Prostate gland (tissue), 2 donors: ENCODE measurements at regions not wholly inside any gene's neighbourhood (a gene's known extent, or its start where the extent isn't known, plus 50 kb on each side); places are given as distances from the start of the nearest gene placed in this dataset.

Source experiments
- DNase-seq: peaks from one replicate; pipeline ENCODE4 v3.0.0-alpha.2; 2019; ENCODE audit warnings: low spot score
- H3K27ac ChIP-seq, 2 donors: fragments of 200-600 bp; sonication (generic); 2 replicates each; pipeline ENCODE4 v1.5.1; 2017 to 2019
- H3K27me3 ChIP-seq: fragments of 200-600 bp; sonication (generic); replicated peaks from 2 replicates; pipeline ENCODE4 v1.5.1; 2019; ENCODE audit not compliant: insufficient read depth
- H3K36me3 ChIP-seq, 2 donors: fragments of 200-600 bp; sonication (generic); 1 replicate in 1 of 2; 2 replicates in 1 of 2; pipeline versions ENCODE4 v1.5.1 to v1.8.1; 2017 to 2019
- H3K4me1 ChIP-seq: fragments of 200-600 bp; sonication (generic); replicated peaks from 2 replicates; pipeline ENCODE4 v1.5.1; 2019
- H3K4me3 ChIP-seq, 2 donors: fragments of 200-600 bp; sonication (generic); 2 replicates each; pipeline ENCODE4 v1.5.1; 2017 to 2019
- H3K9me3 ChIP-seq: fragments of 200-600 bp; sonication (generic); 2 replicates; pipeline ENCODE4 v1.5.1; 2017
- CTCF ChIP-seq, 4 experiments: fragments of 200-600 bp in 2 of 4; fragments of 450-650 bp in 2 of 4; sonication (generic) in 2 of 4; IDR thresholded peaks; 1 replicate in 3 of 4; 2 replicates in 1 of 4; pipeline ENCODE4 v1.5.1; 2016 to 2019; ENCODE audit warnings: antibody characterized with exemption in 4 of 4, mild to moderate bottlenecking in 2 of 4, moderate library complexity in 2 of 4
- POLR2A ChIP-seq: fragments of 450-650 bp; IDR thresholded peaks from one replicate; pipeline ENCODE4 v1.6.1; 2016; ENCODE audit warnings: antibody characterized with exemption, mild to moderate bottlenecking
- POLR2AphosphoS5 ChIP-seq: sonication (generic); formaldehyde crosslinking; IDR thresholded peaks from one replicate; pipeline ENCODE4 v1.6.1; 2017; ENCODE audit warnings: antibody characterized with exemption
- WGBS: methylation state at CpG from one replicate; pipeline ENCODE4 v1.1.5; 2018; 5-methylcytosine and 5-hydroxymethylcytosine counted together
- intact Hi-C: fragments of 100-400 bp; cut with DNase I; formaldehyde crosslinking; loops from one replicate; pipeline ENCODE4 v1.14.2; 2022

GRCh38 chr1:38179483-38179882 is 132.9 kb upstream of the POU3F1 start:
- Histone ChIP-seq H3K36me3 (no peaks in the 10 kb centered on the region), H3K9me3 (no peaks in the 10 kb centered on the region), H3K27me3 (peaks cover 4% of the 10 kb centered on the region), H3K4me1 (no peaks in the 10 kb centered on the region), H3K27ac (no peak overlapping the region), H3K4me3 (no peak overlapping the region)
- intact Hi-C loops: no loop called here
- no peak for DNase-seq
- WGBS: 75% methylated on average over 8 of the region's 8 CpGs
- TF ChIP-seq POLR2AphosphoS5: no peak
- no peak for TF ChIP-seq POLR2A
- TF ChIP-seq CTCF (IDR thresholded peaks at IDR 0.05): no peak

- 81% methylated on average over 6 of the region's 6 CpGs for WGBS
- H3K36me3 ChIP-seq: no peaks in the 10 kb centered on the region
- intact Hi-C loops: no loop called here
These were observed 131.6 kb upstream of the POU3F1 start for GRCh38 chr1:38178216-38178615.

GRCh38 chr1:38175121-38175520 is 128.5 kb upstream of the POU3F1 start:
- 85% methylated on average over 9 of the region's 9 CpGs for WGBS
- Histone ChIP-seq H3K9me3 (no peaks in the 10 kb centered on the region), H3K27me3 (peaks cover 4% of the 10 kb centered on the region), H3K4me3 (no peak overlapping the region), H3K27ac (no peak overlapping the region), H3K4me1 (no peaks in the 10 kb centered on the region), H3K36me3 (no peaks in the 10 kb centered on the region)
- DNase-seq: no peak
- TF ChIP-seq CTCF (IDR thresholded peaks at IDR 0.05) (no peak), POLR2A (no peak), POLR2AphosphoS5 (no peak)
- intact Hi-C loops: no loop called here

More at GRCh38 chr1:38178216-38178615, 131.6 kb upstream of the POU3F1 start:
- H3K4me1 ChIP-seq: no peaks in the 10 kb centered on the region
- no peak overlapping the region for H3K4me3 ChIP-seq
- TF ChIP-seq CTCF (IDR thresholded peaks at IDR 0.05) (no peak), POLR2A (no peak)
- no peak for DNase-seq
- H3K27me3 ChIP-seq: peaks cover 4% of the 10 kb centered on the region
- no peaks in the 10 kb centered on the region for H3K9me3 ChIP-seq
- H3K27ac ChIP-seq: no peak overlapping the region

GRCh38 chr1:38173848-38174247 is 127.3 kb upstream of the POU3F1 start:
- Histone ChIP-seq H3K9me3 (no peaks in the 10 kb centered on the region), H3K27me3 (peaks cover under 1% of the 10 kb centered on the region), H3K4me3 (no peak overlapping the region), H3K36me3 (no peaks in the 10 kb centered on the region), H3K27ac (no peak overlapping the region), H3K4me1 (no peaks in the 10 kb centered on the region)
- DNase-seq: no peak
- WGBS: 89% methylated on average over 5 of the region's 5 CpGs
- intact Hi-C loops: no loop called here
- TF ChIP-seq CTCF (IDR thresholded peaks at IDR 0.05) (no peak), POLR2AphosphoS5 (no peak), POLR2A (no peak)

GRCh38 chr1:38173157-38173831 is 126.7 kb upstream of the POU3F1 start:
- no peaks in the 10 kb centered on the region for H3K4me1 ChIP-seq
- no peak overlapping the region for H3K27ac ChIP-seq
- intact Hi-C loops: no loop called here
- TF ChIP-seq POLR2A (no peak), POLR2AphosphoS5 (no peak), CTCF (IDR thresholded peaks at IDR 0.05) (no peak)
- H3K36me3 ChIP-seq: no peaks in the 10 kb centered on the region
- WGBS: 86% methylated on average over 6 of the region's 6 CpGs
- H3K27me3 ChIP-seq: no peaks in the 10 kb centered on the region
- H3K4me3 ChIP-seq: no peak overlapping the region
- no peak for DNase-seq
- no peaks in the 10 kb centered on the region for H3K9me3 ChIP-seq
